GM12892 (cell line): ENCODE measurements at regions not wholly inside any gene's neighbourhood (a gene's known extent, or its start where the extent isn't known, plus 50 kb on each side); places are given as distances from the start of the nearest gene placed in this dataset.

Experiments
- DNase-seq: peaks from one replicate; pipeline ENCODE4 v3.0.0; 2011; ENCODE audit not compliant: insufficient read length
- FAIRE-seq: peaks from 2 replicates; lab custom pipeline; 2011; peaks lifted over from hg19 to GRCh38; lab: Jason Lieb, UNC
- POLR2A ChIP-seq: IDR thresholded peaks from 2 replicates; pipeline ENCODE4 v1.6.1; 2011; ENCODE audit warnings: low read depth, low read length, control low read depth
- POLR2AphosphoS5 ChIP-seq: IDR thresholded peaks from 2 replicates; pipeline ENCODE4 v1.6.1; 2011; ENCODE audit warnings: low read depth, low read length, control low read depth
- TAF1 ChIP-seq: IDR thresholded peaks from 2 replicates; pipeline ENCODE4 v1.6.1; 2011; ENCODE audit warnings: low read depth, mild to moderate bottlenecking, control low read depth, low read length, borderline replicate concordance

DNA sequence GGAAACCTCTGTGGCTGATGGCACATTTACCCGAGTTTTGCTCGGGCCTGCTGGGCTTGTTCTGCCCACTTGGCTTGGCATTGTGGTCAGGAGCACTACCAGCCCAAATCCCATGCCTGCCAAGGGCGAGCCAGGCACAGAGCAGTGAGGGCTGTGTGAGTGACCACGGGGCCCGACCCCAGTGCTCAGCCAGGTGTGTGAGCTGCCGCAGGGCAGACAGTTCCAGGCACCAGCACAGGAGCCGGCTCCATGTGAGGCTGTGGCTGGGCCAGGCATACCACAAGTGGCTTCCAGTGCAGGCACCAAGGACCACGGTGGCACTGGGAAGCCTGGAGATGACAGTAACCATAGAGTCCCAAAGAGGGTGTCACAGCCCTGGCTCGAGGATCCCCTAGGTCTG lies 1225.5 kb upstream of the GJE1 start:
- no peak for FAIRE-seq
- TF ChIP-seq TAF1: no peak
- no peak for TF ChIP-seq POLR2AphosphoS5
- TF ChIP-seq POLR2A: no peak
- DNase-seq: no peak

DNA sequence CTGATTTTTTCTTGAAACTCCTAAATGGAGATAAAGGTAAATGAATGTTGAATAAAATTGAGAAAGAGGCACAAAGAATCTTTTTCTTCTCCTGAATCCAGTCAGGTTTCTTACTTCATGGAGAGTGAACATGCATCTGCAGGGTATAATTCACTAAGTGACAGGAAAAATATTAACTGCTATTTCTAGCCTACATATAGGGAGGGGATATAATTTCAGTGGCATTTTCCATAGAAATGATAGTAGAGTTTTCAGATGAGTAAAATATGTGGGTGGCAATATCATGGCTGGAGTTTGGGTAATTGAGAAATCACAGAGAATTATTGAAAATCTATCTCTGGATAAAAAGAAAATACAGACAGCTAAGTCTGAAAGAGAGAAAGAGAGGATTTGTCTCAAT lies 1227.0 kb upstream of the GJE1 start:
- DNase-seq: no peak
- no peak for FAIRE-seq
- no peak for TF ChIP-seq POLR2AphosphoS5
- no peak for TF ChIP-seq TAF1
- TF ChIP-seq POLR2A: no peak

DNA sequence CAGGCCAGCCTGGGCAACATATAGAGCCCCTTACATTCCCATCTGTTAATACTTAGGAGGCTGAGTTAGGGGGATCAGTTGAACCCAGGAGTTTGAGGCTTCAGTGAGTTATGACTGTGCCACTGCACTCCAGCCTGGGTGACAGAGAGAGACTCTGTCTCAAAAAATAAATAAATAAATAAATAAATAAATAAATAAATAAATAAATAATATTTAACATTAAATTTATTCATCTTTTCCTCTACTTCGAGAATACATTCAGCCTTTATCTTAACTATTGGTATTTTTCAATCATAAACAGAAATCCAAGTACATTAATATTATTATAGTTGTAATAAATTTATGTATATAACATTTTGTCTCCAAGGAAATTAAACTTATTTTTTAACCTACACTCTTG lies 1227.7 kb upstream of the GJE1 start:
- TF ChIP-seq POLR2AphosphoS5 (no peak), POLR2A (no peak), TAF1 (no peak)
- FAIRE-seq: no peak
- no peak for DNase-seq

DNA sequence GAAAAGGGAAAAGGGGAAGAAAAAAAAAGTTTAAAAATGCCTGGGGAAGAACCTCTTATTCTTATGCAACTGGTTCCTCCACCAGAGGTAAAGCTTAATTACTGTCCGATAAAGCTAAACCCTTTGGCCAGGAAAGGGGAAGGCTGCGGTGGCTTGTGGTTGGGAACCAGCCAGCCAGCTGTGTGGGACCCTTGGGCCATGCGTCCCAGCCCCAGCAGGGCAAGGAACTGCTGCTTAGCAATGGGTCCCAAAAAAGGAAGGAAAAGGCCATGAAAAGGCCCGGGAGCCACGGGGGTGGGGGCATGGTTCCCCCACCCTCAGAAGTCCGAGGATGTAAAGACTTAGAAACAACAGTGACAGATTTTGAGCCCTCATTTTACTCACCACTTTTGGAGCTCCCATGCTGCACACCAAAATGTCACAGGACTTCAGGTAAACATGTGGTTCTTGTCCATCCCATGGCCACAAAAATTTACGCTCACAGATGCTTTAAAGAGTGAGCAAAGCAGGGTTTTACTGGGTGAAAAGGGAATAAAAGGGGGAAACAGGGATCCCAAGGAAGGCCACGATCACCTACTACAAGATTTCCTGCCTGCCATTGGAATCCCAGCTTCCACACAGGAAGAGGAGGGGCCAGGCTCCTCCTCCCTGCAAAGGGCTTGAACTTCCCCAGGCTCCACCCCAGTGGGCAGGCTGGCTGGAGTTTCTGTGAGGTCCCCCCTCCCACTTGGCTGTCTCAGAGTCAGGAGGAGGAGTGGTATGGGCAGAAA lies 1234.7 kb upstream of the GJE1 start:
- TF ChIP-seq TAF1 (no peak), POLR2AphosphoS5 (no peak), POLR2A (no peak)
- FAIRE-seq (no peak), DNase-seq (no peak)

DNA sequence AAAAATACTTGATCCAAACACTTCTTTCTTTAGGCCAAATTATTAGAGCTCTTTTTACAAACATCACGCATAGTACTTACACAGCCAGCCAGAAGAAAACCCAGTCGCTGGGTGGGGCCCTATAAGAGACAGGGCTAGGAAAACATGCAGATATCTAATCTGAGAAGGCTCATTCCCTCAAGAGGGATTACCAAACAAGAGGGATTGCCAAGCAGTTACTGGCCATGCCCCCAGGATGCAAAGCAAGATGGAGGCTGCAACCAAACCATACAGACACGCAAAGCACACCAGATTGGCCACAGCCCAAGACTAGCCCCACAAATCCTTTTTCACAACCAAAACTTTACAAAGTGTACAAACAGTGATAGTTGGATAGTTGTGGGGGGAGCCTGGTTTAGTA lies 1235.4 kb upstream of the GJE1 start:
- no peak for DNase-seq
- TF ChIP-seq POLR2A: no peak
- TF ChIP-seq POLR2AphosphoS5: no peak
- no peak for TF ChIP-seq TAF1
- no peak for FAIRE-seq

DNA sequence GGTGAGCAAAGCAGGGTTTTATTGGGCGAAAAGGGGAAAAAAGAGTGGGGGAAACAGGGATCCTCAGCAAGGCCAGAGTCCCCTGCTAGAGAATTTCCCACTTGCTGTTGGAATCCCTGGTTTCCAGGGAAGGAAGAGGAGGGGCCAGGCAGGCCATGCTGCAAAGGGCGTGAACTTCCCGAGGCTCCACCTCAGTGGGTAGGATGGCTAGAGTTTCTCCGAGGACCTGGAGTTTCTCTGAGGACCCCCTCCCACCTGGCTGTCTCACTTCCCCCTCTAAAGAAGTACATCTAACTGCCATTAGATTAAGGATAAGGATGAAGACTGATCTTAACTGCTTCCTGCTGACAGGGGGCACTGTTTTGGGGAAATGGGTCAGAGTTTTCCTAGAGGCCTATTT lies 1239.3 kb upstream of the GJE1 start:
- DNase-seq (no peak), FAIRE-seq (no peak)
- TF ChIP-seq TAF1: no peak
- no peak for TF ChIP-seq POLR2A
- no peak for TF ChIP-seq POLR2AphosphoS5

DNA sequence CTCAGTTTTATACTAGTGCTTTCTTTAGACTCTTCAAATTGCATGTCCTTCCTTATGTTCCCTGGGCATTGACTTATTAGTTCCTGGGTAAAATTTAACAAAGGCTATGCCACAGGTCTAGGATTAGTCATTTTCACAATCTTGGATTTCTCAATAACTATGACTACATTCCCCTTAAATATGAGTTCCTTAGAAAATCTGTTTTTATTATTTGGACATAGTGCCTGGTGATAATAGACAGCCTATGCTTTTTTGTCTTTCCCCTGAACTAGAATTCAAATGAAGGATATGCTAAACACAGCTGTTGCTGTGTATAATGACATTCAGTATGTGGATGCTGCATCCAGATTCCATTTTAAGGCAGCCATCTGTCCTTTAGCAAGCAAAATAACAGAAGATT lies 1252.8 kb upstream of the GJE1 start:
- FAIRE-seq: no peak
- no peak for DNase-seq
- no peak for TF ChIP-seq TAF1
- no peak for TF ChIP-seq POLR2A
- TF ChIP-seq POLR2AphosphoS5: no peak

DNA sequence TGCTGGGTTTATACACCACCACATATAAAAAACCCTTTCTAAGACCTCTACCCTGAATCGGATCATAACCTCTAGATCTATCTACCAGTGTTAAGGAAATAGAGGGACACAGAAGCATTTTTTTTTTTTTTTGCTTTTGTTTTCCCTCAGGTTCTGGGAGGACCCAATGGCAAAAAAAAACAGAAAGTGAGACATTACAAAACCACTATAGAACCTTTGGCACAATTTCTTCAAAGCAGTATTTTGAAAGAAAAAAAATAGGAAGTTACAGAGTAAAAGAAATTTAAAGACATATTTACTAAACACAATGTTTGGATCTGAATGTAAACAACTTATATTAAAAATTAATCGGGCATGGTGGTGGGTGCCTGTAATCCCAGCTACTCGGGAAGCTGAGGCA lies 1258.7 kb upstream of the GJE1 start:
- FAIRE-seq: no peak

DNA sequence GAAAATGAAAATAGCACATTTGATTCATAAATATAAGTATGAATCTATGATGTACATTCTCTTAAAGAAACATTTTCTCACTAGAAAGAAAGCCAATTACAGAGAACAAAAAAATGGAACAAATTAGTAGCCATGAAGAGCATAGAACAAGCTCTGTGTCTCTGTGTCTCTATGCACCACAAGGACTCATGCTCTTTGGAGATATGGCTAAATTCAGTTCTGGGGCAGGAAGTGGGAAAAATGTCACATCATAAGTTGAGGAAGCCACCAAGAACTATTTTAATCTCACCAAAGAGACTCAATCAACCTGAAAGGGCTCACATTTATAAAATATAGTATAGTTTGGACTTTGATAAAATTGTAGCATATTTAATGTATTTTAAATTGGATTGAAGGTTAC lies 1259.8 kb upstream of the GJE1 start:
- DNase-seq: no peak
- no peak for TF ChIP-seq TAF1
- TF ChIP-seq POLR2AphosphoS5: no peak
- FAIRE-seq: no peak

More for the DNA sequence above, 1258.7 kb upstream of the GJE1 start:
- TF ChIP-seq TAF1: no peak
- TF ChIP-seq POLR2A: no peak
- TF ChIP-seq POLR2AphosphoS5: no peak
- DNase-seq: no peak

DNA sequence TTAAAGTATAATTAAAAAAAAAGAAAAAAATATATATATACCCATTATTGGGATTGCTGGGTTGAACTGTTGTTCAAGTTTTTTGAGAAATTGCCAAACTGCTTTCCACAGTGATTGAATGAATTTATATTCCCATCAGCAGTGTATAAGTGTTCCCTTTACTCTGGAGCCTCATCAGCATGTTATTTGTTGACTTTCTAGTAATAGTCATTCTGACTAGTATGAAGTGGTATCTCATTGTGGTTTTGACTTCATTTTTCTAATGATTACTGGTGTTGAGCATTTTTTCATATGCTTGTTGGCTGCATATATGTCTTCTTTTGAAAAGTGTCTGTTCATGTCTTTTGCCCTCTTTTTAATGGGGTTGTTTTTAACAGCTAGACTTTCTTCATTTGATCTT lies 1260.8 kb upstream of the GJE1 start:
- DNase-seq (no peak), FAIRE-seq (no peak)
- no peak for TF ChIP-seq POLR2AphosphoS5
- TF ChIP-seq TAF1: no peak
- no peak for TF ChIP-seq POLR2A

DNA sequence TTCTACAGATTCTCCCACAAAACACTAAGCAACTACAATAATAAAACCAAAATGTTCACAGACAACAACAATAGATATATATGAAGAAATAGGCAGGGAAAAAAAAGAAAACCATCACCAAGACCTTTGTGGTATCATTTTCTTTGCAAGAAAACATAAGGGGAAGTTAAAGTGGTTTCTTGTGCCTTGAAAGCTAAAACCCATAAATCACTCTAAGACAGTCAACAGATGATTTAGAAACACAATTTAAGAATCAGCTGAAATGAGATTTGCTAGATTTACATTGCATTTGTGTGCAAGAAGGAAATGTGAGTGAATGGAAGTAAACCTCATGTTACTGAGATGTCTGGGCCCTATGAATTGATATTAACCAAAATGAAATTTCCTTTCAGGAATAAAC lies 1265.4 kb upstream of the GJE1 start:
- FAIRE-seq (no peak), DNase-seq (no peak)
- TF ChIP-seq POLR2AphosphoS5: no peak
- no peak for TF ChIP-seq POLR2A
- no peak for TF ChIP-seq TAF1

DNA sequence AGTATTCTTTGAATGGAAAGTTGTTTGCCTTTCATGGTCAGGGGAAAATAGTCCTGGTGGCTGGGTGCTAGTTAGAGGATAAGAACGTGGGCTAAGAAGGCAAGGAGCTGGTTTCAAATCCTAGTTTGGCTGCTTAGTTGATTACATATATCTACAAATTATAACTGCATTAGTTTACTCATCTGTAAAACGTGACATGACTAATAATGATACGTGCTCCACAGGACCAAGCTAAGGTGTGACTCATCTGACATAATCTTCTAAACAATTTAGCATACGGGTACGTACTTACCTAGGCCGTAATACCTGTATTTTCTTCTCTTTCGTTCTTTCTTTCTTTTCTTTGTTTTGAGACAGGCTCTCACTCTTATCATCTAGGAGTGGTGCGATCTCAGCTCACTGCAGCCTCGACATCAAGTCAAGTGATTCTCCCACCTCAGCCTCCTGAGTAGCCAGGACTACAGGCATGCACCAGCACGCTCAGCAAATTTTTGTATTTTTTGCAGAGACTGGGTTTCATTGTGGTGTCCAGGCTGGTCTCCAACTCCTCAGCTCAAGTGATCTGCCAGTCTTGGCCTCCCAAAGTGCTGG lies 1274.2 kb upstream of the GJE1 start:
- TF ChIP-seq POLR2A (no peak), POLR2AphosphoS5 (no peak), TAF1 (no peak)
- FAIRE-seq (no peak), DNase-seq (no peak)
